Activated CD8-positive, alpha-beta memory T cell treated with anti-CD3 and anti-CD28 coated beads, Interleukin-2, amount 50 U/mL, for 48 hours (primary cell): ENCODE measurements at regions not wholly inside any gene's neighbourhood (a gene's known extent, or its start where the extent isn't known, plus 50 kb on each side); places are given as distances from the start of the nearest gene placed in this dataset.
"Not testable (repeated sequence)": the region's sequence is repeated elsewhere in the genome, so short reads cannot be mapped to it uniquely, and the experiment has no call there.

Source experiments
- DNase-seq: peaks from one replicate; pipeline ENCODE4 v3.0.0-alpha.2; 2020

DNA sequence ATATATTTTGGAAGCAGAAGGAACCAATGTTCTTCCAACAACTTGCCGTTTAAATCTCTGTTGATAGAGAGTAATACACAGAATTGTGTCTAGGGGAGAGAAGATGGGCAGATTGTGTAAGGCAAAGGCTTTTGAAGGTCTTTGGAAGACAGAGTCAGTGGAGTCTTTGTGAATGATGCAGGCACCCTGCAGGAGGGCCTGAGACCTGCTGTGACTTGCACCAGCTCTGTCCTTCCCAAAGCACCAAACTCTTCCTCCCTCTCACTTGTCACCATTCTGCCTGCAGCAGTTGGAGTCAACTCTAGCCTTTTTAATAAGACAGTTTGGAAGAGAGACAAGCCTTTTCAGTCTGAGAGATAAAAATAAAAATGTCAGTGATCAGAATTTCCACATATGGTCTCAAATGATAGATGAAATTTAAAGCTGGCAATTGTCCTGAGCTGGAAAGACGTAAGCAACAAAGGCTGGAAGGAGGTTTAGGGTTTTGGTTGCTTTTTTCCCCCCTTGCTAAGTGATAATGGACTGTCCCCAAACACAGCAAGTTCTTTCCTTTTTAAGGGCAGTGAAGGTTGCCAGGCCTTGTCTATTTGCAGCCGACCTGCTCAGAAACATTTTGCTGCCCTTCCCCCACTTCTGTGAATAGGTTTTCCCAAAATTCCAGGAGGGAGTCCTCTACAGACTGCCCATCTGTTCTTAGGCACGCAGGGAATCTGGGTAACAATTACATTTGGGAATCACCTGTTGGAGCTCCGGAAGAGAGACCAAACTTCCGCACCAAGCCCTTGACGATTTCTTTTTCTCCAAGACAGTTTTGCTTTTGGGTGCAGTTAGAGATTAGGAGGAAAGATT is 103.0 kb upstream of the NTF3 start:
- no peak for DNase-seq

DNA sequence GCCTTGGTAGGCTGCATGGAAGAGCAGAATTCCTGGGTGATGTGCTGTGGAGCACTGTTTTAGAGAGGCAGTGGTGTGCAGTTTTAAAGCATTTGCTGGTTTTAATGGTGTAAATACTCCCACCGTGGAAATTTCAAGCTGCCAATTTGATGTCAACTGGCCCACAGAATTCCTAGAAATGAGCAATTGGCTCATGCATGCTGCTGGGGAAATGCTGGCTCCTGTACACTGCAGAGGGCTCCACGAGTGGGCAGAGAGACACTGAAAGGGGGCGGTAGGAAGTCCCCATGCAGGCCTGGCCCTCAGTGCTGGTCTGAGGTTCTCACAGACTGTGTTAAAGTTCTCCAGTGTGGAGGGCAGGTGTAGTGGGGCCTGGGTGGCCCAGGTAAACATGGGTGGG is 99.4 kb upstream of the NTF3 start:
- DNase-seq, result no peak

DNA sequence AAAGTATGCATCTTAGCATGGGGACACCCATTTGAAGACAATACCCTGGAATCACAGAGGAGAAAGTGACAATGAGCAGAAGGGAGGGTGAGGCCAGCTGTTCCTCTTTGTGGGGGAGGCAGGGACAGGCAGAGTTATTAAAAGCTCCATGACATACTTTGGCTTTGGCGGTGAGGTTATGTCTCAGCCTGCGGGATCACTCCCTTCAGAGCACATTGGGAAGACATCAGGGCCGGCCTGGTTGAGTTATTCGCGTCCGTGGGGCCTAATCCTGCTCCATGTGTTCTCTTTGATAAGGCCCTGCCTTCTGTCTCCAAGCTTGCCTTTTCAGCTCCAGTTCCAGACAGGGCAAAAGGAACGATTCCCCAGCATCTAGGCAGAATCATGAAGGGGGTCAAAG is 98.8 kb upstream of the NTF3 start:
- DNase-seq, result no peak

DNA sequence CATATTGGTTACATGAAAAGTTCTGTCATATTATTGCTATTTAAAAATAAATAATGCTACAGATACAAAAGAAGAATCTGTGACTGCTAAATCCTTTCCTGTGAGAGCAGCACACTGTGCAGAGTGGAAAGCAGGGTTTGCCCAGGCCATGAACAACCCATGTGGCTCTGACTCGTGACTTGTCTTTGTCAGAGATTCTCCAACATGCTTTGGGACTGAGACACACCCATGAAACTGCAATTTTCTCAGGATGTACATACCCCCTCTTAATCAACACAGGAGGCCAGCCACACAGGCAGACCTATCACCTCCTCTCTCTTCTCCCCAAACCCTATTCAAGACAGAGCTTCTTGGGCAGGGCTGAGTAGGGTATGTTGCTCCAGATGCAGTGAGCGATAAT is 96.8 kb upstream of the NTF3 start:
- DNase-seq, result no peak

DNA sequence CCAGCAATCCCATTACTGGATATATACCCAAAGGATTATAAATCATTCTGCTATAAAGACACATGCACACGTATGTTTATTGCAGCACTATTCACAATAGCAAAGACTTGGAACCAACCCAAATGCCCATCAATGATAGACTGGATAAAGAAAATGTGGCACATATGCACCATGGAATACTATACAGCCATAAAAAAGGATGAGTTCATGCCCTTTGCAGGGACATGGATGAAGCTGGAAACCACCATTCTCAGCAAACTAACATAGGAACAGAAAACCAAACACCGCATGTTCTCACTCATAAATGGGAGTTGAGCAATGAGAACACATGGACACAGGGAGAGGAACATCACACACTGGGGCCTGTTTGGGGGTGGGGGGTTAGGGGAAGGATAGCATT is 90.8 kb upstream of the NTF3 start:
- DNase-seq, result not testable (repeated sequence)

DNA sequence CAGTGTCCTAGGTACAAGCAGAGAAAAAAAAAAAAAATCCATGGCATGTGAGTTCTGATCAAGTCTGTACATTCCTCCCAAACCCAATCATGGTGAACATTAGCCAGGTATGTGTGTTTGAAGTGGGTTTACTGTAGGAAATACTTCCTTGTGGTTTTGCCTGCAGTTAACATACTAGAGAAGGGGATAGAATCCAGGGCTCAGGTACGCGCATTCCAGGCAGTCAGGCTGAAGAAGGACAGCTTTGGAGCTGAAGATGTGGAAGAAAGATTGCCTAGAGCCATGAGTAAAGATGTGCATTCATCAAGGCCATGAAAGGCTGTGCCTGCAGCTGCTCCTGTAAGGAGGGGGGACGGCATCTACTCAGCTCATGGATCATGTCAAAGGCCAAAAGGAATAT is 88.2 kb upstream of the NTF3 start:
- DNase-seq, result no peak

DNA sequence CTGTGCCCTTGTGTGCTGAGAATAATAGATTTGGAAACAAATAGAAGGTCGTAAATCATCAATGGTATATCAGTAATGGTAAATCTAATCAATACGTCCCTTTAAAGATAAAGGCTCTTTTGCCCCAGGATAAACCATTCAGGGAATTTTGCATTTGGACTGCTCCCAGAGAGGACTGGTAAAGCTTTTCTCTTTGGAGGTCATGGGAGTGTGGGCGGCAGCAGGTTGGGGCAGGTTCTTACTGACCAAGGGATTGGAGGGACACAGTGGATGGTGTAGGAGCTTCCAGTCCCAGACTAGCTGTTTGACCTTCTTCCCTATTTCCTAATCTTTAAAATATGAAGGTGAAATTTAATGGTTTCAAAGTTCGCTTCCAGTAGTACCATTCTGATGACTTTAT is 87.8 kb upstream of the NTF3 start:
- DNase-seq, result no peak

DNA sequence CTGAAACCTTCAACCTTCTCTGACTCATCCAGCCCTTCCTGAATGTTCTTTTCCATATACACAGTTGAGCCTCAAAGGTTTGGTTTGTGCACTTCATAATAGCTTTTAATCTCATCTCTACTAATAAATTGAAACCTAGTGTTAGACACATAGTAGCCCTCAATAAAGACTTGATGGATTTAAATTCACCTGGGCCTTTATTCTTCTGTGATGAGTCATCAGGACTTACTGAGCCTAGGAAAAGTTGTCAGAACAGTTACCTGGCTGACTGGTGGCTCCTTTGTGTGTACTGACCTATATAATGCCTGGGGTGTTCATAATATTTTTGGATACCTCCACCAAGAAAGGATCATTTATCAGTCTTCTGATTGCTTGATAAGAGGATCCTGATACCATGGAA is 86.4 kb upstream of the NTF3 start:
- DNase-seq, result no peak

DNA sequence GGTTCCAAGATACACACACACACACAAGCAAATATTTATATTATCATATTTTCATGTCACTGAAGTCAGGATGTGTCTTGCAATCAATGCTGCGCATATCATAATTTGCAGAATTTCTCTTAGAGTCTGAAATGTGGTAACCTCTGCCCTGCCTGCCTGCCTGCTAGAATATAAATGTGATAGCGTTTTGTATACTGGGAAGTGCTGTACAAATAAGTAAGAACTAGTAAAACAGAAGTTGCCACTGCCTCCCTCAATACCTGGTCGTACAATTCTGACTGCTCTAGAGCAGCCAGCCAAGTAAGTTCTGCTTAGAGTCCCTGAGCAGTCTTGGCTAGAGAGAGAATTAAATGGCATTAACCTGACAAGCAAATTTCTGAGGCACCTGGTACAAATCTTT is 83.9 kb upstream of the NTF3 start:
- no peak for DNase-seq

DNA sequence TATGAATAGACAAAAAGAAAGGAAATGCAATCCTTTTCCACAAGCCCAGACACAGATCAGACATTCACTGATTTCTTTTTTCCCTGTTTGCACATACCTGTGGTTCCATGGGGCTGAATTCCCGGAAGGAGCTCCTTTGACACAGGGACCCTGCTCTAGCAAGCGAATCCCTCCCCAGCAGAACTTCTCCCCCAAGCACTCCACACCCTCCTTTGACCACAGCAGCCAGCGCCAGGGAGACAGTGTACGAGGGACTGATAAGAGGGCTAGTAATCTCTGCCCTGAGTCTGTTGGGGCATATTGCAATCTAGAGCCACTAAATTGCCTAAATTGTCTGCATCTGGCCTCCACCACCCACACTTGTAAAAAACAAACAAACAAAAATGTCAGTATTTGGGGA is 83.4 kb upstream of the NTF3 start:
- DNase-seq, result no peak

DNA sequence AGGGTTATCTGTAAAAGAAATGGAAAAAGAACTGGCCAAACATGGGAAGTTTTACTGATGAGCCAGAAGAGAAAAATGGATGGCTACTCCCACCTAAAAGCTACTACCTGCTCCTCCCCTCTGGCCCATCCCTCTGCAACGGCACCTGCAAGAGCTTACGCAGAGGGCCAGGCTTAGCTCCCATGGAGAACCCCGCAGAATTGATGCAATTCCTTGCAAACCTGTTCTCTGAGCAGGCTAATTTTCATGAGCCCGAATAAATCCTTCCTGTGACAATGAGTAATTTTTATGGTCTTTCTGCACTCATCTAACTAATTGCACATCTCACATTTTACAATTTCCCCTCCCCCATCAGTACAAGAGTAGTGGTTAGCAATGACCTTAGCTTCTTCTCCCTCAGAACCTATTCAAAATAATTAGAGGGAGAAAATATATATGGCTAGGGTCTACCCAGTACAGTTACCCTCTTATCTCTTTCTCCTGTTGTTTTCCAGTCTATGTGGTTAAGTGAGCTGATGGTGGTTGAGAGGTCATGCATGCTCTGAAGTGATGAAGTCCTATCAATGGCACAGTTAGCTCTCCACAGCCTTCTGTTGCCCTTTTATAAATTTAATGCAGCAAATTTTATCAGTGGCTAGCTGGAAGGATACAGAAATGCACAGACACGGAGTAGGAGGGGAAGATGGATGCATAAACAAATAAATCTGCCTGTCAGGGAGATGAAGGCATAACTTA is 67.7 kb upstream of the NTF3 start:
- DNase-seq, result no peak

DNA sequence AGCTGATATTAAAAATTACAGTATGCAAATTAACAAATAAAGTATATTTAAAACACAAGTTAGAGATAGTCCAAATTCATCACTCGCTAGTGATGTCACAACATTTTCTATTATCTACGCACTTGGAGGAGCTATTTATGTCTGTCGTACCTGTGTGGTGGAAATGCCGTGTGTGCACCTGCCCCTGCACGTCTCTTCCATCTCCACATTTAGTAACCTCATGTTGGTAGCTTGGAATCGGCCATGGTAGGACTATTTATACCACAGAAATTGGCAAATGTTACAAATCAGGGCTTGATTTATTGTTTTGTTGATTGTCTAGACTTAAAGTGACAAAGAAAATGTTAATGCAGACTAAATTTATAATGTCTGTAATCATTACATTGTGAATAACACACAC is 62.6 kb upstream of the NTF3 start:
- no peak for DNase-seq

DNA sequence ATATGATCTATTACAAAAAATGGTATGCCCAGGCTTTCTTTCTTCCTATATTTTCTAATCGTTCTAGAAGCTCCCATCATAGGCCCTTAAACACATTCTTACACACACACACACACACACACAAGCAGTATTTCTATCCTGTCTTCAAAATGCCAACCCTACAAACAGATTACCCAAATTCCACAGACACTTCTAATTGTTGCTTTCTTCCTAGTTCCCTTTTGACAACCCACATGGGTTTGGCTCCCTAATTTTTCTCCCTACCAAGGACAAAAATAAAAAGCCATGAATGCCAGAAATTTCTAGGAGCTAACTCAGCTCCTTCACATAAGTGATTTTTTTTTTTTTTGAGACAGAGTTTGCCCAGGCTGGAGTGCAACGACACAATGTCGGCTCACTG is 60.3 kb upstream of the NTF3 start:
- DNase-seq, result no peak

DNA sequence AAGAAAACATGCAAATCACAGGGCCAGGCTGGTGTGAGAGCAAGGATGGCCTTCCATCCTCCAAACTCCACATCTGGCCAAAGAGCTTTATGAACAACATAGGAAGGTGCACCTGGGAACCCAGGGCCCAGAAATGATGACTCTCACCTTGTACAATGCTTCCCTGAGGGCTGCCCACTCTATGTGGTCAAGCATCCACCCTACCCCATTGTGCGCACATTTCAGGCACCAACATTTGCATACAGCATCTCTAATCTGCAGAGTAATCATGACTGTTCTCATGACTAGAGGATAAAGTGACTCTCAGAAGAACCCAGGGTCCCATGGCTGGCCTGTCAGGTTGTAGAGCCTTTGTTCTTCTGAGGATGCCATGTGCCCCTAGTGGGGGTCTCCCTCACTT is 57.2 kb upstream of the NTF3 start:
- no peak for DNase-seq

DNA sequence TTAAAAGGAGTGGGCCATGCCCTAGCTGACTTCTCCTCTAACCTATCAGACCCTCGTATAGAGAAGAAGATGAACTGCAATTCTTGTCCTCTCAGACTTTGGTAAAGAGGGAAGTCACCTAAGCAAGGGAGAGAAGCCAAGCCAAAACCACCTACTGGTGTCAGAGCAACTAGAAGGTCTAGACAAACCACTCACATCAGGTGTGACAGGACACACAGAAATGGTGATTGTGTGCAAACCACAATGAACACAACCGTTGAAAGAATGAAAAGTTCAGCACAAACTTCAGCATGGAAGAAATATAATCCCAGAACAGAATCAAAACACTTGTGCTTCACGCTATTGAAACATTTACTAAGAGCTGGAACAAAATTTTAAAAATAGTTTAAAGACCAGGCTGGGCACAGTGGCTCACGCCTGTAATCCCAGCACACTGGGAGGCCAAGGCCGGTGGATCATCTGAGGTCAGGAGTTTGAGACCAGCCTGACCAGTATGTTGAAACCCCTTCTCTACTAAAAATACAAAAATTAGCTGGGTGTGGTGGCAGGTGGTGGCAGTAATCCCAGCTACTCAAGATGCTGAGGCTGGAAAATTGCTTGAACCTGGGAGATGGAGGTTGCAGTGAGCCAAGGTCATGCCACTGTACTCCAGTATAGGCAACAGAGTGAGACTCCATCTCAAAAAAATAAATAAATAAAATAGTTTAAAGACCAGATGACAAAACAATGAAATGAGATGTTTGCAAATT is 56.2 kb upstream of the NTF3 start:
- no peak for DNase-seq

DNA sequence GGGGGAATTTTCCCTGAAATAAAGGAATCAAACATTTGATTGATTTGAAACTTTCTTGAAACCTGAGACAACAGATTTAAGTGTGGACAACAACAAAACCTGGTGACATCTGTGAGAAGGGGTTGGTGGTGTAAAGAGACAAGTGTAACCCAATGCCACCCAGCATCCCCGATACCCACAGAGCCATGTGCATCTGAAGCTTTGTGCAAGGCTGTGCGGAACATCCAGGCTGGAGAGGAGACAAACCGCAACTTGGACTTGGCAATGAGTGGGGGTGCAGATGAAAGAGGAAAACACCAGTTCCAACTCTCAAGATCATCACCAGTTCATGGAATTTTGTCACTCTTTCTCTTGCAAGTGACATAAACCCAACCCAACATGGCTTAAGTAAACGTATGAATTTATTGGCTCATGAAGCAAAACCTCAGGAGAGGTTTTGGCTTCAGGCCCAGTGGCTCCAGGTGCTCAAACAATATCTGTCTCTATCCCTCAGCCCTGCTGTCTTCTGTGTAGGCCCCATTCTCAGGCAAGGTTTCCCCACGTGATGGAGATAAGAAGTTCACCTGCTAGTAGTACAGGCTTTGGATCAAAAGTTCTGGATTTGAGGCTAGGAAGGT is 55.2 kb upstream of the NTF3 start:
- DNase-seq, result no peak

DNA sequence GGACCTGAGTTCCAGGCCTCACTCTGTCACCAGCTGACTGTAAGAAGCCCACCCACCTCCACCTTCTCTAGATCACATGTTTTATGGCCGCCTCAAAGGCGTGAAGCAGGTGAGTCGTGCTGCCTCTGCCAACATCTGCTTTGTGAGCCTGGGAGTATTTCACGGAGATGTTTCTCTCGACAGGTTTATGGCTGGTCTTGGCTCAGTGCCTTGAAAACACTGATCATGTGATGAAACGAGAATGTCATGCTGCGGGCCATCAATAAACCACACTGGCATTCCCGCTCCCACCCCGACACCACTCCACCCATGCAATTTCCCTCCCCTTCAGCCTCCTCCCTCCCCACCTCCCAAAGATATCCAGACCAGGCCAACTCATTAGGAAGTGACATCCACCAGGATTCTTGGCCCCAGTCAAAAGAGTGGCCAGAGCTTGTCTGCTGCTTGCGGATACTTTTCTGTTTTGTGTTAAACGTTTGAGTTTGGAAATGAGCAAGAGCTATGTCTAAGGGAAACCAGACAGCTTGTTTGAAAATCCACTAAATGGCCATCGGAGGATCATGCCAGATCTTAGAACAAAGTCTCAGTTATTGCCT is 53.8 kb upstream of the NTF3 start:
- DNase-seq, result no peak

DNA sequence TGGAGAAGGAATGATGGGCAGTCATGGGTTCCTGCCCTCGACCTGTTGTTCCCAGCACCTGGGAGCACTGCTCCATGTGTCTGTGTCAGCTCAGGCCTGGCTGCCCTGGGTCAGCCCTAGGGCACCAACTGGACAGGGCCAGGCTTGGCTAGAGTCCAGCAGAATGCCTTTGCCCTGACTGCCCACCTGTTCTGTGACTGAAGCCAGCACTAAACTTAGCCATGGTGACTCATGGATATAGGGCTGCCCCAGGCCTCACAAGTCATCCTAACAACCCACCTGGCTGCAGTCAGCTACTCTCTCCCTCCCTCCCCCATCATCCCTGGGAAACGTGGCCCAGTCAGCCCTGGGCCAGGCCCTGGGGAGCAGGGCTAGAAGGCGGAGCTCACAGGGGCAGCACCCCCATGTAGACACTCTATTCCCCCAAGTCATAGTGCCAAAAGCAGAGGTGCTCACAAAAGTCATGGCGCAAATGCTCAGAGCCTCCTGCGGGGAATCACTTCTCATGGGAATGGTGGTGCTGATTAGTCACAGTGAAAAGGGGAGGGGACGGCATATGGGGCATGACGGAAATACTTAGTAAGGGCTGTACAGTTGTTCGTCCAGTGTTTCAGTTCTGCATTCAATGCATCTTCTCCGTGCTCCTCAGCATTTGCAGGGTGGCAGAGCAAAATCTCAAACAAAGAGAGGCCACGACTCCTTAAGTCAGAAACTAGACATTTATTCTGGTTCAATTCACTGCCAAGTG is 52.0 kb upstream of the NTF3 start:
- no peak for DNase-seq
